Natural killer cell (primary cell): ENCODE measurements at regions not wholly inside any gene's neighbourhood (a gene's known extent, or its start where the extent isn't known, plus 50 kb on each side); places are given as distances from the start of the nearest gene placed in this dataset.

Experiments
- ATAC-seq, 3 donors: fragments of 150-1000 bp in 2 of 3; fragments of 200-7000 bp in 1 of 3; cut with Tn5 transposase; 1 replicate in 1 of 3; 2 replicates in 2 of 3; pipeline ENCODE4 v1.10.0; 2021; ENCODE audit warnings: mild to moderate bottlenecking in 2 of 3, moderate library complexity in 2 of 3
- DNase-seq, 2 donors: peaks; one replicate each; pipeline versions ENCODE4 v3.0.0 to v3.0.0-alpha.2; 2013 to 2021; ENCODE audit warnings: mixed read lengths in 1 of 2
- H3K27ac ChIP-seq: one replicate; pipeline ENCODE4 v1.5.1; 2013; ENCODE audit warnings: mild to moderate bottlenecking, low read length
- H3K27me3 ChIP-seq: one replicate; pipeline ENCODE4 v1.6.1; 2013; ENCODE audit warnings: low read length; ENCODE audit not compliant: control insufficient read depth, insufficient read depth
- H3K36me3 ChIP-seq: one replicate; pipeline ENCODE4 v1.6.1; 2013; ENCODE audit warnings: low read length; ENCODE audit not compliant: control insufficient read depth, insufficient read depth
- H3K4me1 ChIP-seq: one replicate; pipeline ENCODE4 v1.6.1; 2013; ENCODE audit warnings: low read length; ENCODE audit not compliant: control insufficient read depth, insufficient read depth
- H3K4me3 ChIP-seq: one replicate; pipeline ENCODE4 v1.5.1; 2013; ENCODE audit warnings: low read length
- H3K9me3 ChIP-seq: one replicate; pipeline ENCODE4 v1.6.1; 2013; ENCODE audit warnings: low read length; ENCODE audit not compliant: control insufficient read depth, insufficient read depth
- H3K27ac Mint-ChIP-seq, 2 donors: one replicate each; pipeline ENCODE4 v1.8.0; 2022; ENCODE audit warnings: mild to moderate bottlenecking in 2 of 2, mixed read lengths in 2 of 2, moderate library complexity in 1 of 2
- H3K27me3 Mint-ChIP-seq, 2 donors: one replicate each; pipeline ENCODE4 v1.8.0; 2022; ENCODE audit warnings: low read depth in 2 of 2, mixed read lengths in 2 of 2
- H3K36me3 Mint-ChIP-seq: one replicate; pipeline ENCODE4 v1.8.0; 2022; ENCODE audit warnings: mixed read lengths
- H3K4me1 Mint-ChIP-seq, 2 donors: one replicate each; pipeline ENCODE4 v1.8.0; 2022; ENCODE audit warnings: mixed read lengths in 2 of 2
- H3K4me3 Mint-ChIP-seq: one replicate; pipeline ENCODE4 v1.8.0; 2022; ENCODE audit warnings: mild to moderate bottlenecking, moderate library complexity, mixed read lengths
- H3K9me3 Mint-ChIP-seq, 2 donors: one replicate each; pipeline ENCODE4 v1.8.0; 2022; ENCODE audit warnings: mixed read lengths in 2 of 2
- WGBS: methylation state at CpG from one replicate; pipeline ENCODE4 v1.1.7; 2013; ENCODE audit warnings: missing lambda C conversion rate; ENCODE audit not compliant: insufficient coverage; 5-methylcytosine and 5-hydroxymethylcytosine counted together
- intact Hi-C: fragments of 100-400 bp; cut with micrococcal nuclease; formaldehyde crosslinking; loops from one replicate; pipeline ENCODE4 v1.14.2; 2022
- TF ChIP-seq, protein P1 (sequence below): fragments of 200-600 bp; IDR thresholded peaks from one replicate; pipeline ENCODE4 v1.8.0; 2022; ENCODE audit warnings: antibody characterized with exemption

DNA sequence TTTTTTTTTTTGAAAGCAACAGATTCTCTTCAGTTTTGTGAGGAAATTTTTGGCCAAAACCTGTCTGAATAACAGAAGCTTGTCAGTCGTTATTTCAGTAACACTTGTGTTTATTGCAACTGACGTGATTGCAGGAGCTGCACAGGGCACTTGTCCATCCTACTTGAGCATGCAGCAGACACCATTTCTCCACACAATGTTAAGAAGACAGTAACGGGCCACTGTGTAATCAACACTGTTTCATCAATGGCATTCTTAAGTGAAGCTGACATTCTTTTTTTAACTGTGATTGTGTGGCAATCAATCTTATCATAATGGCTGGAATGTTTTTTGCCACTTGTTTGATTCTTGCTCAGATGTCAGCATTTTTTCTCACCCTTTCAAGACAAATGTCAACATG is 50.1 kb upstream of the PIEZO2 start:
- Histone ChIP-seq H3K4me1 (no peaks in the 10 kb centered on the region), H3K27ac (no peak overlapping the region), H3K4me3 (no peak overlapping the region), H3K27me3 (no peaks in the 10 kb centered on the region), H3K36me3 (no peaks in the 10 kb centered on the region), H3K9me3 (no peaks in the 10 kb centered on the region)
- Mint-ChIP-seq H3K4me3 (no peak overlapping the region), H3K27ac (no peak overlapping the region), H3K27me3 (no peaks in the 10 kb centered on the region), H3K9me3 (no peaks in the 10 kb centered on the region), H3K4me1 (no peaks in the 10 kb centered on the region), H3K36me3 (no peaks in the 10 kb centered on the region)
- 90% methylated on average over 3 of the region's 3 CpGs for WGBS
- TF ChIP-seq, protein P1, sequence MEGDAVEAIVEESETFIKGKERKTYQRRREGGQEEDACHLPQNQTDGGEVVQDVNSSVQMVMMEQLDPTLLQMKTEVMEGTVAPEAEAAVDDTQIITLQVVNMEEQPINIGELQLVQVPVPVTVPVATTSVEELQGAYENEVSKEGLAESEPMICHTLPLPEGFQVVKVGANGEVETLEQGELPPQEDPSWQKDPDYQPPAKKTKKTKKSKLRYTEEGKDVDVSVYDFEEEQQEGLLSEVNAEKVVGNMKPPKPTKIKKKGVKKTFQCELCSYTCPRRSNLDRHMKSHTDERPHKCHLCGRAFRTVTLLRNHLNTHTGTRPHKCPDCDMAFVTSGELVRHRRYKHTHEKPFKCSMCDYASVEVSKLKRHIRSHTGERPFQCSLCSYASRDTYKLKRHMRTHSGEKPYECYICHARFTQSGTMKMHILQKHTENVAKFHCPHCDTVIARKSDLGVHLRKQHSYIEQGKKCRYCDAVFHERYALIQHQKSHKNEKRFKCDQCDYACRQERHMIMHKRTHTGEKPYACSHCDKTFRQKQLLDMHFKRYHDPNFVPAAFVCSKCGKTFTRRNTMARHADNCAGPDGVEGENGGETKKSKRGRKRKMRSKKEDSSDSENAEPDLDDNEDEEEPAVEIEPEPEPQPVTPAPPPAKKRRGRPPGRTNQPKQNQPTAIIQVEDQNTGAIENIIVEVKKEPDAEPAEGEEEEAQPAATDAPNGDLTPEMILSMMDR = no peak
- intact Hi-C loops = no loop called here
- ATAC-seq = no peak
- no peak for DNase-seq
